GM04504 (cell line): ENCODE measurements at regions not wholly inside any gene's neighbourhood (a gene's known extent, or its start where the extent isn't known, plus 50 kb on each side); places are given as distances from the start of the nearest gene placed in this dataset.
"Not testable (repeated sequence)": the region's sequence is repeated elsewhere in the genome, so short reads cannot be mapped to it uniquely, and the experiment has no call there.

Source experiments
- DNase-seq: peaks from one replicate; pipeline ENCODE4 v3.0.0-alpha.2; 2012; ENCODE audit warnings: low read depth

GRCh38 chr9:109597496-109597895 is 99.4 kb upstream of the PTPN3 start:
- DNase-seq = no peak

- no peak for DNase-seq
These were observed 101.0 kb upstream of the PTPN3 start for GRCh38 chr9:109599131-109599530.

DNA sequence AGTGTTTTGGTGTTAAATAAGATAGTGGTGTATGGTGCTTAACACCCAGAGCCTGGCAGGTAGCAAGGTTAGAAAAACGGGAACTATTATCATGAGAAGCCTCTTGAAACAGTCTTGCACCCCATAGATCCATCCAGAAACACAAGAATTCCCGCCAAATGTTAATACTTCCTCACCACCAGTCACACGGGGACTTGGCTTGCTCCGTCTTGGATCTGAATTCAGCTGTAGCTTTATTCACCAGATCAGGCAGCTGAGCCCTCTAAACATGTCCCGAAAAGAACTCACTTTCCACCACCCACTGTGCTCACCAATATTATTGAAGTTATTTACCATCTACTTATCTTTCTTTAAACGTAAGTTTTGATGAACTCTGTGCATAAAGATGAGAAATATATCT is 101.6 kb upstream of the PTPN3 start:
- no peak for DNase-seq

DNA sequence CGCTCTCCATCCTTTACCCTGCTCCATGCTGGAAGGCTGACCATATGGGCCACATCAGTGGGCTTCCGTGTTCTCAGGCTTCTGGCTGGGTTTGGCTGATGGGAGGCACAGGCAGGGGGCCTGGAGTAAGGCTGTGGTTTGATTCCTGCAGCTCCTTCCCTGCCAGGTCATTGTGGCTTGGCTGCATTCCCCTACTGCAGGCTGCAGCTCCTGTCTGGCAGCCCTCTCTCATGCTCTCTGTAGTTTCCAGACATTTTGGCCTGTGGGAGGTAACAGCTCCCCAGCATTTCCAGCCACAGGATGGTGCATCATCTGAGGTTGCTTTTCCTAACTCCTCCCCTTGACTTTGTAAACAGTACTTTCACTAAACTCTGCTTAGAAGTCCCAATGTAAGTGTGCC is 102.0 kb upstream of the PTPN3 start:
- DNase-seq = peak; percentile 17

GRCh38 chr9:109601181-109601580 is 103.1 kb upstream of the PTPN3 start:
- no peak for DNase-seq

DNA sequence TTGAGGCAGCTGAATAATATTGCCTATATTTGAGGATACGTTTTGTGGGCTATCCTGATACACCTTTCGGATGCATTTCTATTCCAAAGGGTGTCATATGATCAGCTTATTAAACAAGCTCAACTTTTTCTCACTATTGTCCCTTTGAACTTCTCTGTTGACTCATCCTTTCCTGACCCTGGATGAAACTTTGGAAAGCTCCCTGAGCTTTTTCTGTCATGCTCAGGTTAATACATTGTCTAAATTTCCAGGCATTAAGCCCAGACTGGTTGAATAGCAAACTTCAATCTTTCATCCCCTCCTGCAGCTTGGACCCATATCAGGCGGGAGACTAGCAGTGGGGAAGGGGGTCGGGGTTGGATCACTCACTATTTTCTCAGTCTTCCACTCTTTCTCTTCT is 104.9 kb upstream of the PTPN3 start:
- no peak for DNase-seq

GRCh38 chr9:109604131-109604530 is 106.0 kb upstream of the PTPN3 start:
- no peak for DNase-seq

DNA sequence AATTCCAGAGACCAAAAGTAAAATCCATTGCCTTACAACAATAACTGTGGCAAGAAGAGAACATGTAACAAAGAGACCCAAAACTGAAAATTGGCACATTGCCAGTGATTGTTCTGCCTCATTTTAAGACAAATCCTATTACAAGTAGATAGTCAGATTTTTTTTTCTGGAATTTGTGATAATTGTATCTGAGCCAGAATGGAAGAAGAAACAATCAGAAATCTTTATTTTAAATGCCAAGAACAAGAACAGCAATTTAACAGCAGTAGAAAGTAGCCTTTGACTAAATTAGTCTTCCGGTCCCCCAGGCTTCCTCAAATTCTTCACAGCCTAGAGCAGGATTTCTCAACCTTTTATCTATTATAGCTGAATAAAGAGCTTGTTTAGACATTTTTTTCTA is 106.7 kb upstream of the PTPN3 start:
- no peak for DNase-seq

- no peak for DNase-seq
These were observed 111.0 kb upstream of the PTPN3 start for GRCh38 chr9:109609060-109609459.

- no peak for DNase-seq
These were observed 118.5 kb upstream of the PTPN3 start for GRCh38 chr9:109616571-109617120.

- DNase-seq = no peak
These were observed 121.2 kb upstream of the PTPN3 start for GRCh38 chr9:109619310-109619709.

DNA sequence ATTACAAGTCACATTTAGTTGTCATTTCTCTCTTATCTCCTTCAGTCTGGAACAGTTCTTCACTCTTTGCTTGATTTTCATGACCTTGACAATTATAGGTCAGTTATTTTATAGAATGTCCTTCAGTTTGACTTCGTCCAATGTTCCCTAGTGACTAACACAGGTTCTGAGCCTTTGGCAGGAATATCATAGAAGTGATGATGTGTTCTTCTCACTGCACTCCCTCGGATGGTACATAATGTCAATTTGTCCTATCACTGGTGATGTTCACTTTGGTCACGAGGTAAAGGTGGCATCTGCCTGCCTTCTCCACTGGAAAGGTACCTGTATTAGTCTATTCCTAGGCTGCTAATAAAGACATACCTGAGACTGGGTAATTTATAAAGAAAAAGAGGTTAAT is 126.0 kb upstream of the PTPN3 start:
- no peak for DNase-seq

DNA sequence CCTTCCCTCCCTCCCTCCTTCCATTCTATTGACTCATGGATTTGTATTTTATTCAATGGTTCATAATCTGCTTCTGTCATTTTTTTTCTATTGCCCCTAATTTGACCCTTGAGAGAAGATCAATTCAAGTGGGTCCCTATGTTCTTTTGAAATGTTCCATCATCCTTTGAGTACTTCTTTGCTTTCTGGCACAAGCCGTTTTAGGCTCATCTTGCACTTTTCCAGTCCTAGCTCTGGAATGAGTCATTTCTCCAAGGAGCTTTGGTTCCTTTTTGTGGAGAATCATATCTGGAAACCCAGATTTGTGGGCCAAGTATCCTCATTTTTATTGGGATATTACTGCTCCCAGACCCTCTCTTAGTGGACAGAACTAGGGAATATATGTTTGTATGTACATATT is 126.8 kb upstream of the PTPN3 start:
- no peak for DNase-seq

DNA sequence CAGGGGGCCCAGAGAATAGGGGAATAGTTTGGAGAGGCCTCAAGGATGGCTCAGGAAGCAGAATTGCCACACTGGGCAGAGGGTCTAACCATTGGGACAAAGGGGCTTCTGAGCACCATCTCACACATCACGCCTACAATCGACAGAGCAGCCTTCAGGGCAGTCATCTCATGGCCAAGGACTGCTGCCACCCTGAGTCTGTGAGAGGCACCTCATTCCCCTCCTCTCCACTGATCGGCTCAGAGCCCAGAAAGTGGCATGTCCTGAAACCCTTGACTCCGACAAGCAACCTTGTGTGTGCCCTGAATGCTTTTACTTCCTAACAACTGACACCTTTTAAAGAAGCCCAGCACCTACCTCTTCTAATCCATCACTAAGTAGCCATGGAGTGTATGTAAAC is 128.9 kb upstream of the PTPN3 start:
- no peak for DNase-seq

DNA sequence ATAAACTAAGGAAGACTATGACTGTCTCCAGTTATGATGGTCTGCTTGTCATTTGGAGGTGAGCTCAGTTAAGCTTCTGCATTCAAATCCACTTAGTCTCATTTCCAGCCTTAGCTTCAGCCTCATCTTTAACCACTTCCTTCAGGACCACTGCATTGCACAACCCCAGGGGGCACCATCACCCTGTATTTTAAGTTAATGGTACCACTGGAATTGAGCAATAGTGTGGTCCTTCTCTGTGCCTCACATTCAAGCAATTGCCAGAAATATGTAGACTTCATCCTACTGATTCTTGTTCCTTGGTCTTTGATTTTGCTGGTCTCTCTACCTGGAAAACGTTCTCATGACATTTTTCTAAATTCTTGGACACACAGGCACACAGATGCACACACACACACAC is 131.5 kb upstream of the PTPN3 start:
- DNase-seq = no peak

GRCh38 chr9:109632817-109633216 is 134.7 kb upstream of the PTPN3 start:
- no peak for DNase-seq

GRCh38 chr9:109639674-109640579 is 140.1 kb upstream of the PALM2AKAP2 start:
- DNase-seq = no peak

DNA sequence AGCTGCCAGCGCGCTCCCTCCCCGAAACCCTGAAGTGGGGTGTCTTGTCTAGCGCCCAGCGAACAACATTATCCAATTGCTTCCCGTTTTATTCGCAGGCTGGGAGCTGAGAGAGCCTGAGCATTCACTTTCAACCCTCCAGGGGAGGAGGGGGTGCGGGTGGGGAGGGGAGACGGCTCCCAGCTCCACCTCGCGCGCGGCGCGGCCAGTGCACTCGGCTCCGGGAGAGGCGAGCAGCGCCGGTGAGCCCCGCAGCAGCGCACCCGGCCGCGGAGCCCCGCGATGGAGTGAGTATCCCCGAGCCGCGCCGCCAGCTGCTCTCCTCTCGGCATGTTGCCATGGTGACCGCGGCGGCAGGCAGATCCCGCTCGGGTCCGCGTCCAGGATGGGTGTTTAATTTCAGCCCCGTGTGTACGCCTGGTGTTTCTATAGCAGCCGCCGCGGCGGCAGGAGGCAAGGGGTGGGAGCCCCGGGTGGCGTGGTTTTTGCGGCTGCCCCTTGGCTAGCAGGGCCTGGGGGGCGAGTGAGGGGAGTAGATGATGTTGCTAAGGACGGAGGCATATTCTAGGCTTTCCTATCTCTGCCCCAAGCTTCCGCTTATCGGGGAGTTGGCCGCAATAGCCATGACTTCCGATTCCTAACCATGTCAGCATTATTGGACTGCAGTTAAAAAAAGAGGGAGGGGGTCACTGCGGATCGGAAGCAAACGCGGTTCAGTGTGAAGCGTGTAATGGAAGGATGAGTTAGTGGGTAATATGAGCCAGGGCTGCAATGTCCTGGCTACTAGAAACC is 139.2 kb upstream of the PALM2AKAP2 start:
- no peak for DNase-seq

GRCh38 chr9:109641372-109641659 is 138.7 kb upstream of the PALM2AKAP2 start:
- DNase-seq = no peak

DNA sequence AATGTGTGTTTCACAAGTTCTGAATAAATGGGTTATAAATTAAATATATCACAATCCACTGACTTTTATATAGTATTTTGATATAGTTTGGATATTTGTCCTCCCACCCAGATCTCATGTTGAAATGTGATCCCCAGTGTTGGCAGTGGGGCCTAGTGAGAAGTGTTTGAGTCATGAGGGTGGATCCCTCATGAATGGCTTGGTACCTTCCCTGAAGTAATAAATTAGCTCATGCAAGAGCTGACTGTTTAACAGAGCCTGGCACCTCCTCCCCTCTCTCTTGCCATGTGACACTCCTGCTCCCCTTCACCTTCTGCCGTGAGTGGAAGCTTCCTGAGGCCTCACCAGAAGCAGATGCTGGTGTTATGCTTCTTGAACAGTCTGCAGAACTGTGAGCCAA is 127.9 kb upstream of the PALM2AKAP2 start:
- no peak for DNase-seq

DNA sequence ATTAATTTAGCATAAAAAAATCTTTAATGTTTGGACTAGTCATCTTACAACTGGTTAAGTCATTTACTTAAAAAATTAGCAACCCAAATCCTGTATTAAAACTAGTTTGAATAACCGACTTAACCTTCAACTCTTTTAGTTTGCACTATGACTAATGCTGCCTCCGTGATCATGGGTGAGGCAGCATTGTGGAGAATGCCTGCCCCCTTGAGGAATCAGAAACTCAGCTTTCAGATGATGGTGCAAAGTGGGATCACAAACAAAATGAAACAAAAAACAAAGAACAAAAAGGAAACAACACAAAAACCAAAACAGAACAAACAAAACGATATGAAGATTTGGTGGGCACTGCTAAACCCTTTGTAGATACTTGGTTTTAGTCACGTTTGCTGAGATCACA is 127.0 kb upstream of the PALM2AKAP2 start:
- no peak for DNase-seq

DNA sequence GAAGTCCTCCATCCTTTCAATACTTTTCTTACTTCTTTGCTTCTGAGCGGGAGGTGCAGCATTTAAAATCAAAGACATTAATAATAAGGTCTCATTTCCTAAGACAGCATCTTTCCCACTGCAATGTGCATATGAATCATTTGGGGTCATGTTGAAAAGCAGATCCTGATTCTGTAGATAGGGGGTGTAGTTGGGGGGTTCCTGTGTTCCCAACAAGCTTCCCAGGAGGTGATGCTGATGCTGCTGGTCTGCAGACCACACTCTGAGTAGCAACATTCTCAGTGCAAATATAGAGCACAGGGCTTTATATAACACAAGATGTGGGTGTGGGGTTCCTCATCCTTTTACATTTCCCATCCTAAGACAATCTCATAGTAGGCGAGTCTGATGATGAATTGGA is 126.5 kb upstream of the PALM2AKAP2 start:
- no peak for DNase-seq

DNA sequence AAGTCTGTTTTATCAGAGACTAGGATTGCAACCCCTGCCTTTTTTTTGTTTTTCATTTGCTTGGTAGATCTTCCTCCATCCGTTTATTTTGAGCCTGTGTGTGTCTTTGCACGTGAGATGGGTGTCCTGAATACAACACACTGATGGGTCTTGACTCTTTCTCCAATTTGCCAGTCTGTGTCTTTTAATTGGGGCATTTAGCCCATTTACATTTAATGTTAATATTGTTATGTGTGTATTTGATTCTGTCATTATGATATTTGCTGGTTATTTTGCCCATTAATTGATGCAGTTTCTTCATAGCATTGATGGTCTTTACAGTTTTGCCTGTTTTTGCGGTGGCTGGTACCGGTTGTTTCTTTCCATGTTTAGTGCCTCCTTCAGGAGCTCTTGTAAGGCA is 116.0 kb upstream of the PALM2AKAP2 start:
- not testable (repeated sequence) for DNase-seq
